Kidney epithelial cell (primary cell): ENCODE measurements at regions not wholly inside any gene's neighbourhood (a gene's known extent, or its start where the extent isn't known, plus 50 kb on each side); places are given as distances from the start of the nearest gene placed in this dataset.

Source experiments
- DNase-seq: peaks from one replicate; pipeline ENCODE4 v3.0.0-alpha.2; 2010; ENCODE audit warnings: low read depth
- H3K27me3 ChIP-seq: 2 replicates; pipeline ENCODE4 v1.6.0; 2011; ENCODE audit warnings: low read length; ENCODE audit not compliant: control insufficient read depth, insufficient read depth
- H3K36me3 ChIP-seq: 2 replicates; pipeline ENCODE4 v1.5.1; 2011; ENCODE audit warnings: low read length; ENCODE audit not compliant: control insufficient read depth, insufficient read depth
- H3K4me3 ChIP-seq: 2 replicates; pipeline ENCODE4 v1.5.1; 2011; ENCODE audit warnings: low read depth, mild to moderate bottlenecking, control low read depth, low read length
- TF ChIP-seq, protein P1 (sequence below): IDR thresholded peaks from 2 replicates; pipeline ENCODE4 v1.5.1; 2011; ENCODE audit warnings: mild to moderate bottlenecking, moderate library complexity, low read length, control low read depth, inconsistent platforms; ENCODE audit not compliant: insufficient read depth, poor library complexity, severe bottlenecking

- TF ChIP-seq, protein P1, sequence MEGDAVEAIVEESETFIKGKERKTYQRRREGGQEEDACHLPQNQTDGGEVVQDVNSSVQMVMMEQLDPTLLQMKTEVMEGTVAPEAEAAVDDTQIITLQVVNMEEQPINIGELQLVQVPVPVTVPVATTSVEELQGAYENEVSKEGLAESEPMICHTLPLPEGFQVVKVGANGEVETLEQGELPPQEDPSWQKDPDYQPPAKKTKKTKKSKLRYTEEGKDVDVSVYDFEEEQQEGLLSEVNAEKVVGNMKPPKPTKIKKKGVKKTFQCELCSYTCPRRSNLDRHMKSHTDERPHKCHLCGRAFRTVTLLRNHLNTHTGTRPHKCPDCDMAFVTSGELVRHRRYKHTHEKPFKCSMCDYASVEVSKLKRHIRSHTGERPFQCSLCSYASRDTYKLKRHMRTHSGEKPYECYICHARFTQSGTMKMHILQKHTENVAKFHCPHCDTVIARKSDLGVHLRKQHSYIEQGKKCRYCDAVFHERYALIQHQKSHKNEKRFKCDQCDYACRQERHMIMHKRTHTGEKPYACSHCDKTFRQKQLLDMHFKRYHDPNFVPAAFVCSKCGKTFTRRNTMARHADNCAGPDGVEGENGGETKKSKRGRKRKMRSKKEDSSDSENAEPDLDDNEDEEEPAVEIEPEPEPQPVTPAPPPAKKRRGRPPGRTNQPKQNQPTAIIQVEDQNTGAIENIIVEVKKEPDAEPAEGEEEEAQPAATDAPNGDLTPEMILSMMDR, result no peak
- Histone ChIP-seq H3K4me3 (no peak overlapping the region), H3K27me3 (peaks cover 63% of the 10 kb centered on the region), H3K36me3 (no peaks in the 10 kb centered on the region)
- DNase-seq, result no peak
These were observed 61.5 kb upstream of the RNU6ATAC start for GRCh38 chr9:134225816-134226215.

- DNase-seq, result peak; percentile 5
- peaks cover 65% of the 10 kb centered on the region for H3K27me3 ChIP-seq
- TF ChIP-seq, protein P1, result no peak
- no peak overlapping the region for H3K4me3 ChIP-seq
- no peaks in the 10 kb centered on the region for H3K36me3 ChIP-seq
These were observed 62.0 kb upstream of the RNU6ATAC start for GRCh38 chr9:134226221-134226930.

GRCh38 chr9:134227451-134228411 lies 63.4 kb upstream of the RNU6ATAC start:
- no peaks in the 10 kb centered on the region for H3K36me3 ChIP-seq
- DNase-seq, result no peak
- H3K4me3 ChIP-seq, result no peak overlapping the region
- peaks cover 68% of the 10 kb centered on the region for H3K27me3 ChIP-seq
- TF ChIP-seq, protein P1, result no peak

GRCh38 chr9:134228649-134229048 lies 64.3 kb upstream of the RNU6ATAC start:
- Histone ChIP-seq H3K4me3 (no peak overlapping the region), H3K27me3 (peaks cover 62% of the 10 kb centered on the region), H3K36me3 (no peaks in the 10 kb centered on the region)
- no peak for DNase-seq
- TF ChIP-seq, protein P1, result no peak

DNA sequence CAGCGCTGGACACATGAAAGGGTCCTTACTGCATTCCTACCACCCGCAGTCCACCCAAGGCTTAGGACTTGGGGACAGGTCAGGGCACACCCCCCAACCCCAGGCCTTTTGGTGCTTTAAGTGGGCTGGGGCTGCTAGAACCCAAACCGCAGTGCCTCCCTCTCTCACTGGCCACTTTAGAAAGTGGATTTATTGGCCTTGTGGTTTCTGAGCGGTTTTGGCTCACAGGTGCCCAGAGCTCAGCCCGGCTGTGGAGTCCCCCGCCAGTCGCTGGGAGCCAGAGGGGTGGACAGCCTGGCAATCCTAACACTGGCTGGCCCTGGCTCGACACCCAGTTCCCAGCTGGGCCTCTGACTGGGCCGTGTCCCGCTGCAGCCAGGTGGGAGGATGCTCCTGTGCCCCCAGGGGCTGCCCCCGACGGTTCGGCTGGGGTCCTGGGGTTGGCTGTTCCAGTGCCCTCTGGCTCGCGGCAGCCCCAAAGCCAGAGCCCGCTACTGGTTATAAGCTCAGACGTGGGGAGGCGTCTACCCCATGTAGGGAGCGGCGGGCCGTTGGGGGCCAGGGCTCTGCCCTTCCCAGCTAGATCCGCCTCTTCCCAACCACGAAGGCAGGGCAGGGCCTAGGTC lies 65.2 kb upstream of the RNU6ATAC start:
- TF ChIP-seq, protein P1, result no peak
- H3K4me3 ChIP-seq, result no peak overlapping the region
- H3K36me3 ChIP-seq, result no peaks in the 10 kb centered on the region
- no peak for DNase-seq
- H3K27me3 ChIP-seq, result peaks cover 56% of the 10 kb centered on the region
